GM19025 (cell line): ENCODE measurements at regions not wholly inside any gene's neighbourhood (a gene's known extent, or its start where the extent isn't known, plus 50 kb on each side); places are given as distances from the start of the nearest gene placed in this dataset.

Experiments used
- ATAC-seq: cut with Tn5 transposase; IDR thresholded peaks from one replicate; pipeline ENCODE4 v1.9.1; 2021; ENCODE audit warnings: mild to moderate bottlenecking, low read depth, moderate library complexity; ENCODE audit not compliant: unreplicated experiment

- no peak for ATAC-seq
These were observed 128.3 kb upstream of the ANKRD55 start for GRCh38 chr5:56361398-56361797.

- no peak for ATAC-seq
These were observed 127.7 kb upstream of the ANKRD55 start for GRCh38 chr5:56360816-56361215.

DNA sequence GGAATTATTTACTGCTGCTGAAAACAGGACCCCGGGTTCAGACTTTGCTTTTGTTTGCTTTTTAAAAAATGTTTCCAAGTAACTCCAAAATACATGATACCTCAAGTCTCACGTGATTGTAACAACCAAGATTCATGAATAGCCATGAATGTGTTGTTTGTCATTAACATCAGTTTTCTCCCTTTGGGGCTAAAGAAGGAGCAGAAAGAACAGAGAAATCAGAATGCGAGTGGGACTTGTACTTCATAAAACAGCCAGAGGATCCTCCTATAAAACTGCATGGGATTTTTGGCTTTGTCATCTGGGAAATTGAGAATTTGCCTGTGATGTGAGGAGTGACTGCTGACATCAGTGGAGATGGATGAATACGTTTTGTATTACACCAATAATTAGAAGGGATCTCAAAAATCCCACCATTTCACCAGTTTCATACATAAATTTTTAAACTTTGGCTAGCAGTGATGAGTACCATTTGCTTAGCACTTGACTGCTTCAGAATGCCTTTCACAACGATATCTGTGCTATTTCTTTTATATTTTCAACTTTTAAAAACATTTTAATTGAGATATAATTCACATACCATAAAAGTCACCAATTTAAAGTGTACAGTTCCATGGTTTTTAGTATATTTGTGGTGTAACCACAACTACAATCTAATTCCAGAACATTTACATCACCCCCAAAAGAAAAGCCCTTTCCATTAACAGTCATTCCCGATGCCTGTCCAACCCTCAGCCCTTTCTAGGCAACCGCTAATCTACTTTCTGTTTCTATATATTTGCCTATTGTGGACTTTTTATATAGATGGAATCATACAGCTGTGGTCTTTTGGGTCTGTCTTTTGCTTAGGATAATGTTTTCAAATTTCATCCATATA lies 126.9 kb upstream of the ANKRD55 start:
- no peak for ATAC-seq

GRCh38 chr5:56358703-56359681 lies 125.9 kb upstream of the ANKRD55 start:
- no peak for ATAC-seq

GRCh38 chr5:56358046-56358445 lies 124.9 kb upstream of the ANKRD55 start:
- no peak for ATAC-seq

GRCh38 chr5:56357426-56357825 lies 124.3 kb upstream of the ANKRD55 start:
- ATAC-seq = no peak

DNA sequence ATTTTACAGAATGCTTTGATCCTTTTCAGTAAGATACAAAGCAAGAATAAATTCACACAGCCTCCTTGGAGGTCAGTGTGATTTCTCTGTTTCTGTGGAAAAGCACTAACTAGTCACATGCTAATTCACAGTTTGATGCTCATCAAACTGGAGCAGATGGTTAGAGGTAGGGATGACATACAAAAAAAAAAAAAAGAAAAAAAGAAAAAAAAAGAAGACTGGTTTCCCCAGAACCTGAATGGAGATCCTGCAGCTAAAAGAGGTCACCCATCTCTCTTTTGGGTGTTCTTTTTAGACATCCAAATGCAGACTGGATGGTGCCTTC lies 123.7 kb upstream of the ANKRD55 start:
- no peak for ATAC-seq

- ATAC-seq = no peak
These were observed 123.1 kb upstream of the ANKRD55 start for GRCh38 chr5:56356121-56356835.

DNA sequence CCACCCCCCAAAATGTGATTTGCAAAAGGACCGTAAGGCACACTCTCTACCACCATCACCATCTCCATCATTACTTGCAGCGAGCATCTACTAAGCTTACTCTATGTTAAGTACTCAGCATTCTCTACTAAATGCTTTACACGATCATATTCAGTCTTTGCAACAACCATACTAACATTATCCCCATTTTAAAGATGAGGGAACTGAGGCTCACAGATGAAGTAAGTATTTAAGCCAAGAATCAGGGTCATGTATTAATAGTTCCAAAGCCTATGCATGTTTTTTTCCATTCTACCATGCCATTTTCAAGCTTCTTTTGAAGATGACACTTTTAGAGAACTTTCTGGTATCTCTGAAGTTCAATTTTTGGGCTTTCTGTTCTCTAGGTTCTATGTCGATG lies 121.7 kb upstream of the ANKRD55 start:
- no peak for ATAC-seq

- no peak for ATAC-seq
These were observed 119.9 kb upstream of the ANKRD55 start for GRCh38 chr5:56352808-56353590.

DNA sequence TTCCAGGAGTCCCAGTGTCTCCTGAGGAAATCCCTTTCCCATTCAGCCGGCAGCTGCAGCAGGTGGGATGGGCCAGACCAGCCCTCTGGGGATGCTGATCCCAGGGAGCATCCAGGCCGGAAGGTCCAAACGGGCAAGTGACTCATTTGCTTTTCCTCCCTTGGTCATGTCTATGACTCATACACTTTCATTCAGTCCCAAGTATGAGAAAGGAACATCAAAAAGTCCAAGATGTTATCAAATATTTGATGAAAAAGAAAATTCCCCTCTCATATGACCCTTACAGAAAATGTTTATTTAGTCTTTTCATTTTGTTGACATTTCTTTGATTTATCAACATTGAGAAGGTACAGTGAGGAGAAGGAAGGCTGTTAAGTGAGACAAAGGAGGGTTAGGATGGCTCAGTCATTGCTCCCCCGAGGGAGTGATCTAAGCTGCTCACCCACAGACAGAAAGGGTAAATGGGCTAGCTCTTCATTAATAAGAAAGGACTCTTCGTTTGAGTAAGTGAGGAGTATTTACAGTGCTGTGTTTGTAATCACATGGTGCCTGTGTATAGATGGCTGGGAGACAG lies 117.6 kb upstream of the ANKRD55 start:
- no peak for ATAC-seq

DNA sequence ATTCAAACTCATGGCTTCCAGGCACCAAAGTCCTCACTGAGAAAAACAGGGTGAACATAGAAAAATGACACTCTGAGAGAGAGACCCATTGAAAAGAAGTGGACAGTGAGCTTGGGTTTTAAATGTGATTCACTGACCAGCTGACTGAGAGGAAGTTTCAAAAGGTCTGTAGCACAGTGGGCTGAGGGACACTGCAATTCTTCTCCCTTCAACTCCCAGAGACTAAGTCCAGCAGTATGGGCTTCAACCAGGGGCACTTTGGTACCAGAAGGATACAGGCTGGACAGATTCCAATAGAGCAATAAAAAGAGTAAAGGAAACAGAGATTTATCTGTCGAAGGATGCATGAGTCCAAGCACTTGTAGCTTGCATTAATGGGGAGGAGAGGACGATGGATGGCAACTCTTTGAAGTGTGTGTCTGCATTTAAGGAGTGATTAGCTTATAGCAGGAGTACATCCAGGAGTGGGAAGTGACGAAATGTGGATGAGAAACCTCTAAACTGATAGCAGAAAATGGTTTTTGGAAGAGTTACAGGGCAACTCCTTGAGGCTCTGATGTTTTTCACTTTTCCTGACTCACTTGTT lies 117.0 kb upstream of the ANKRD55 start:
- no peak for ATAC-seq

DNA sequence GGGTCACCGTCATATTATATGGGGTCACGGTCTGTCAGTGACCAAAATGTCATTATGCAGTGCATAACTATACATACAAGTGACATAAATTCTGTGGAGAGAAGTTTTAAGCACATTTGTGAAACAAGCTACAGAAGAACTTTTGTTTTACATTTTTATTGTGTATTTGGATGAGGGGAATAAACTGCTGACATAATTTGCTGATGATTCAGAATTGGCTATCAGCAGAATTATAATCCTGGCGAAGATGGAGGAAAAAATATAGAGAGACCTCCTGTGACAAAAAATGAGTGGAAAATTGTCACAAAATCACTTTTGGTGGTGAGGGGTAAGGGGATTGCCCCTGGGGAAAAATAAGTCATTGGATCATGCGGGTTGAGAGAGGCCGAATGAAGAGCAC lies 116.3 kb upstream of the ANKRD55 start:
- ATAC-seq = no peak

GRCh38 chr5:56346741-56347535 lies 113.8 kb upstream of the ANKRD55 start:
- ATAC-seq = no peak

DNA sequence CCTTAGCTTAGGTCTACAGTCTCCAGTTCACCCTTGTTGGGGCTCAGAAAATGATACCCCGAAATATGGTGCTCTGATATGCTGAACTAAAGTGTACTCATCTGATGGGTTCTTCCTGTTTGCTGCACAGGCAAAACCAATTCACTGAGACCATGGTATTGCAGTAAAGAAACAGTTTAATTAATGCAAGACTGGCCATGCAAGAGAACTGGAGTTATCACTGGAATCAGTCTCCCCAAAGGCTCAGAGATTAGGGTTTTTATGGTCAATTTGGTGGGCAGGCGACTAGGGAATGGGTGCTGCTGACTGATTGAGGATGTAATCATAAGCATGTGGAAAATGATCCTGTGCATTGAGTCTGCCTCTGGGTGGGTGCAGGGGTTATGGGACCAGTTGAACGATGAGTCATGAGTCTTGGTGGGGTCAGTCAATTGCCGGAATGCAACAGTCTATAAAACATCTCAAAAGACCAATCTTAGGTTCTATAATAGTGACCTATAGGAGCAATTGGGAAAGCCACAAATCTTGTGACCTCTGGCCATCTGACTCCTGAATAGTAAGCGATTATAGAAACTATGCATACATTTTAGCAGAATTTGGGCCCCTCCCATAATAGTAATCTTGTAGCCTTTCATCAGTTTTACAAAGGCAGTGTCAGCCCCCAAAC lies 113.0 kb upstream of the ANKRD55 start:
- no peak for ATAC-seq

DNA sequence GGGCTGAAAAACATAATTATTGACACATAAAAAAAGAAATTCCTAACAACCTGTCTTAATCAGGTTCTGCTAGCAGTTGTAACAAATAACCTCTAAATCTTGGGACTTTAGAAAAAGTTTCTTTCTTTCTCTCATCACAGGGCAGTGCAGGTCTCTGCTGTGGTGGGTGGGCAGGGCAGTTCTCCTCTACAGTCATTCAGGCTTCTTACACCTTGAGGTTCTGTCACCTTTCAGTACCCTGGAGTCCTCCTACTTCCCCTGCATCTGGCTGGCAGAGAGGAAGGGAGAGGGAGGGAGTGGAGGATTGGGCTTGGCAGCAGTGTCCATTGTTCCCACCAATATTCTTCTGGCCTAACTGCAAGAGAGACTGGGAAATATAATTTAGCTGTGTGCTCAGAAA lies 112.2 kb upstream of the ANKRD55 start:
- ATAC-seq = no peak

DNA sequence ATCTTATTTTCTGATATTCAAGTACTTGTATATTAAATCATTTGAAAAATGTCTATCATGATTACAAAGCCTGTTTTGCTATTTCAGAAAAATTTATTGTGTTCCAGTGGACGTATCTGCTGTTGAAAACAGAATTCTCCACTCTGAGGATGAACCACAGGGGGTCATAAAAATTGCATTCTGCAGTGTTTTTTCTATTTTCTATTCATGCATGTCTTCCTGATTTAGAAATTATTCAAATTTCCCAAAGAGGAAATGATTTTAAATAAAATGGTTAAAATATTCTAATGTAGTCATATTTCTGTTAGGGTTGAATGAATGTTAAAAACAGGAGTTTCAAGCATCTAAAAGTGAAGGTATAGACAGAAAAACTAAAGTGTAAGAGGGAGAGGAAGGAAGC lies 111.5 kb upstream of the ANKRD55 start:
- ATAC-seq = no peak

DNA sequence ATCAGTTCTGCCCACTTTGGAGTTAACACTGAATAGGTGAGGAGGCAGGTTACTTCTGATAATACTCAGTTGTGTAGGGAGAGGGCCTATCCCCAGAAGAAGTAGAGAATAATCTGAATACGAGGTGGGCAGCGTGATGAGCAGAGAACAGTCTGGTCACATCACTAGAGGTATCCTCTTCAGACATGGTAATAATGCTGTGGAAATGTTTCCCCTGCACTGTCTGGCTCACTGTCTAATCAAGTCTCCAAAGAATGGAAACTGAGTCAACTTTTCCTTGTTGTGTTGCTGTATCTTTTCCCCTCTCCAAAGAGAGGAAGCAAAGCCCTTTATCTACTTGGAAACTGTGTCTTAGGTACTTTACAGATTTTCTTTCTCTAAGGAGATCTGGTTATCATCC lies 110.9 kb upstream of the ANKRD55 start:
- no peak for ATAC-seq
